Keratinocyte (primary cell): ENCODE measurements at regions not wholly inside any gene's neighbourhood (a gene's known extent, or its start where the extent isn't known, plus 50 kb on each side); places are given as distances from the start of the nearest gene placed in this dataset.

Experiments used
- CTCF ChIP-seq, 3 experiments: IDR thresholded peaks in 1 of 3; conservative IDR thresholded peaks in 1 of 3; optimal IDR thresholded peaks in 1 of 3; 2 replicates in 2 of 3; 3 replicates in 1 of 3; pipeline versions ENCODE3 to v1.5.1; 2011; ENCODE audit warnings: low read length in 3 of 3, mild to moderate bottlenecking in 3 of 3, moderate library complexity in 2 of 3, control low read depth in 1 of 3, inconsistent platforms in 1 of 3; ENCODE audit not compliant: insufficient read depth in 2 of 3; ENCODE audit errors: extremely low read depth in 1 of 3
- EZH2 ChIP-seq: IDR thresholded peaks from one replicate; pipeline ENCODE4 v1.6.1; 2012; ENCODE audit warnings: inconsistent platforms, mild to moderate bottlenecking, low read length, moderate library complexity

- TF ChIP-seq CTCF (optimal IDR thresholded peaks at IDR 0.05 in 1 of 3, IDR thresholded peaks at IDR 0.05 in 1 of 3, conservative IDR thresholded peaks at IDR 0.05 in 1 of 3; ENCODE audit: extremely low read depth in 1 of 3, insufficient read depth in 2 of 3, low read length in 3 of 3), result no peak
- TF ChIP-seq EZH2, result no peak
These were observed 675.6 kb upstream of the CELF4 start for GRCh38 chr18:38241216-38241615.
